Naive thymus-derived CD4-positive, alpha-beta T cell (primary cell): ENCODE measurements at regions not wholly inside any gene's neighbourhood (a gene's known extent, or its start where the extent isn't known, plus 50 kb on each side); places are given as distances from the start of the nearest gene placed in this dataset.
"Not testable (repeated sequence)": the region's sequence is repeated elsewhere in the genome, so short reads cannot be mapped to it uniquely, and the experiment has no call there.

Experiments used
- ATAC-seq: fragments of 150-1000 bp; cut with Tn5 transposase; 2 replicates; pipeline ENCODE4 v1.10.0; 2021; ENCODE audit warnings: mild to moderate bottlenecking, moderate library complexity
- CTCF ChIA-PET: fragments of 350-600 bp; sonication (Branson Sonifier 250); formaldehyde crosslinking; loops from one replicate; lab custom pipeline; 2021; ENCODE audit warnings: antibody characterized with exemption; lab: Charles Lee
- POLR2A ChIA-PET: fragments of 350-600 bp; sonication (Branson Sonifier 250); formaldehyde crosslinking; loops from one replicate; lab custom pipeline; 2021; ENCODE audit warnings: antibody characterized with exemption, inconsistent platforms; lab: Charles Lee
- DNase-seq, 9 donors: peaks; one replicate each; pipeline versions ENCODE4 v3.0.0 to v3.0.0-alpha.2; 2020 to 2022; ENCODE audit warnings: mixed read lengths in 1 of 9
- H3K27ac ChIP-seq: one replicate; pipeline ENCODE4 v1.7.0; 2013; ENCODE audit warnings: mild to moderate bottlenecking, low read depth, low read length, moderate library complexity
- H3K27me3 ChIP-seq, 2 donors: one replicate each; pipeline ENCODE4 v1.7.0; 2013; ENCODE audit warnings: low read length in 2 of 2, mild to moderate bottlenecking in 2 of 2, moderate library complexity in 2 of 2; ENCODE audit not compliant: control insufficient read depth in 2 of 2, insufficient read depth in 2 of 2
- H3K36me3 ChIP-seq, 3 experiments: 1 replicate in 2 of 3; 2 replicates in 1 of 3; pipeline ENCODE4 v1.7.0; 2013; ENCODE audit warnings: low read length in 3 of 3, mild to moderate bottlenecking in 3 of 3, moderate library complexity in 1 of 3; ENCODE audit not compliant: insufficient read depth in 3 of 3, control insufficient read depth in 2 of 3
- H3K4me1 ChIP-seq, 2 donors: one replicate each; pipeline ENCODE4 v1.7.0; 2013; ENCODE audit warnings: low read length in 2 of 2, mild to moderate bottlenecking in 2 of 2, moderate library complexity in 1 of 2; ENCODE audit not compliant: control insufficient read depth in 2 of 2, insufficient read depth in 2 of 2
- H3K4me3 ChIP-seq: 2 replicates; pipeline ENCODE4 v1.7.0; 2013; ENCODE audit warnings: mild to moderate bottlenecking, low read length
- H3K9me3 ChIP-seq, 3 experiments: 1 replicate in 2 of 3; 2 replicates in 1 of 3; pipeline ENCODE4 v1.7.0; 2013; ENCODE audit warnings: low read length in 3 of 3; ENCODE audit not compliant: control insufficient read depth in 2 of 3
- H3K27ac Mint-ChIP-seq, 9 donors: one replicate each; pipeline ENCODE4 v1.8.0; 2020 to 2022; ENCODE audit warnings: mixed read lengths in 9 of 9, mild to moderate bottlenecking in 8 of 9, moderate library complexity in 5 of 9, inconsistent platforms in 2 of 9
- H3K27me3 Mint-ChIP-seq, 5 donors: one replicate each; pipeline ENCODE4 v1.8.0; 2021 to 2022; ENCODE audit warnings: mixed read lengths in 5 of 5, mild to moderate bottlenecking in 1 of 5
- H3K36me3 Mint-ChIP-seq, 5 donors: one replicate each; pipeline ENCODE4 v1.8.0; 2020 to 2022; ENCODE audit warnings: mixed read lengths in 5 of 5, mild to moderate bottlenecking in 3 of 5, inconsistent platforms in 1 of 5
- H3K4me1 Mint-ChIP-seq, 7 donors: one replicate each; pipeline ENCODE4 v1.8.0; 2020 to 2022; ENCODE audit warnings: mixed read lengths in 7 of 7, mild to moderate bottlenecking in 3 of 7, inconsistent platforms in 1 of 7
- H3K4me3 Mint-ChIP-seq, 10 donors: one replicate each; pipeline ENCODE4 v1.8.0; 2020 to 2022; ENCODE audit warnings: mild to moderate bottlenecking in 10 of 10, mixed read lengths in 10 of 10, moderate library complexity in 6 of 10, inconsistent platforms in 2 of 10
- H3K9me3 Mint-ChIP-seq, 11 donors: one replicate each; pipeline ENCODE4 v1.8.0; 2020 to 2022; ENCODE audit warnings: mixed read lengths in 11 of 11, mild to moderate bottlenecking in 4 of 11, inconsistent platforms in 1 of 11, moderate library complexity in 1 of 11
- intact Hi-C, 2 donors: fragments of 100-400 bp; cut with micrococcal nuclease; formaldehyde crosslinking; loops; one replicate each; pipeline ENCODE4 v1.15.1; 2023

DNA sequence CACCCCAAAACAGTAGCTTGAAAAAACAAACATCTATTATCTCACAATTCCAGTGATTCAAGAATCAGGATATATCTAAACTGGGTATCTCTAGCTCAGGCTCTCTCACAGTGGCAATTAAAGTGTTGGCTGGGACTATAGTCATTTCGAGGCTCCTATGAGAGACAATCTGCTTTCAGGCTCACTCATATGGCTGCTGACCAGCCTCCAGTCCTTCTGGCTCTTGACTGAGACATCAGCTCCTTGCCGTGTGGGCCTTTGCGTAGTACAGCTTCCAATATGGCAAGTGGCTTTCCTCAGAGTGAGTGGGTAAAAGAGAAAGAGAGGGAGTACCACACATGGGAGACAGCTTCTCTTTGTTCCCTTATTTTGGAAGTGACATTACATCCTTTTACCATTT, 327.2 kb downstream of the CENPW start:
- no peaks in the 10 kb centered on the region for H3K36me3 ChIP-seq
- no peak overlapping the region for H3K4me3 ChIP-seq
- H3K27me3 ChIP-seq, result no peaks in the 10 kb centered on the region
- Mint-ChIP-seq H3K27ac (no peak overlapping the region), H3K9me3 (peaks cover 0 to 6% (median 0%) of the 10 kb centered on the region in 11 donors), H3K36me3 (no peaks in the 10 kb centered on the region), H3K27me3 (no peaks in the 10 kb centered on the region), H3K4me1 (no peaks in the 10 kb centered on the region), H3K4me3 (no peak overlapping the region)
- no peak overlapping the region for H3K27ac ChIP-seq
- ChIA-PET POLR2A (no interaction called here), CTCF (no interaction called here)
- intact Hi-C loops, result no loop called here
- DNase-seq (no peak), ATAC-seq (no peak)
- H3K4me1 ChIP-seq, result no peaks in the 10 kb centered on the region
- no peaks in the 10 kb centered on the region for H3K9me3 ChIP-seq

DNA sequence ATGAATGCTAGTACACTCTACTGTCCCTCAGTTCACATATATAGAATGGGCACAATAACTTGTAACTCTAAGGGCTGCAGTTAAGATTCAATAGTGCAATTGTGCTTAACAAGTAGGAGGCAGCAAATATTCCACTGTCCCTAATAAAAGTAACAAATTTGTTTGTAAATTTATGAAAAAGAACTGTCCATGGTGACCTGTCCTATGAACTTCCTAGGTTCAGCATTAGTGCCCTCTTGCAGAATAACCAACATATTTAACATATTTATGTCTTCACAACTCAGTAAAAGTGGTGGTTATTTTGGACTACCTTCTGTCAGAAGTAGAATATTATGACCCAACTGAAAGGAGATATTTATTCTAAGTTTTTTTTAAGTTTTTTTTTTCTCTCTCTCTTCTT, 327.8 kb downstream of the CENPW start:
- POLR2A ChIA-PET, result no interaction called here
- Histone ChIP-seq H3K4me1 (no peaks in the 10 kb centered on the region), H3K27ac (no peak overlapping the region), H3K4me3 (no peak overlapping the region), H3K27me3 (no peaks in the 10 kb centered on the region), H3K9me3 (no peaks in the 10 kb centered on the region), H3K36me3 (no peaks in the 10 kb centered on the region)
- CTCF ChIA-PET, result no interaction called here
- no peaks in the 10 kb centered on the region for H3K36me3 Mint-ChIP-seq
- peaks cover 0 to 13% (median 2%) of the 10 kb centered on the region in 11 donors for H3K9me3 Mint-ChIP-seq
- no peak overlapping the region for H3K4me3 Mint-ChIP-seq
- peaks cover 0 to under 1% (median 0%) of the 10 kb centered on the region in 7 donors for H3K4me1 Mint-ChIP-seq
- no peak for ATAC-seq
- no peak for DNase-seq
- H3K27ac Mint-ChIP-seq, result no peak overlapping the region
- no peaks in the 10 kb centered on the region for H3K27me3 Mint-ChIP-seq
- intact Hi-C loops, result no loop called here

DNA sequence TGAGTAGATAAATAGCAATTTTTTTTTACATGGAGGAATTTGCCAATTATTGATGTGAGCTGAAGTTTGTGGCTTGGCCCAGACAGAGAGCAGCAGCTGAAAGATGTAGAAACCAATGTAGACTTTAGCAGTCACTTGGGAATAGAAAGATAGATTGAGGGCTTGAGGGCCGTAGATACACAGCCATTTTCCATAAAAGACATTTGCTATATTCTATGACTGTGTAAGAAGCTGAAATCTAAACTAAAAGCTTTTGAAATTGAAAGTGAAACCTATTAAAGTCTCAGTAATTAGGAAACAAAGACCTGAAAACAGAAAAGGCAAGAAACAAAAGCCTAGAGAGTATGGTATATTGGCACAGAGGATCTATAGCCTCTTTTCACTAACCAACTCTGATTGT, 332.7 kb downstream of the CENPW start:
- no peak overlapping the region for H3K4me3 Mint-ChIP-seq
- CTCF ChIA-PET, result no interaction called here
- H3K27ac Mint-ChIP-seq, result no peak overlapping the region
- H3K27ac ChIP-seq, result no peak overlapping the region
- H3K9me3 Mint-ChIP-seq, result peaks cover 2 to 27% (median 6%) of the 10 kb centered on the region in 11 donors
- H3K4me3 ChIP-seq, result no peak overlapping the region
- ATAC-seq (no peak), DNase-seq (no peak)
- POLR2A ChIA-PET, result interaction anchor here (0.6 kb wide), 1 partner anchor 118 kb away, joined by 4 read pairs; no protein-coding TSS in a partner anchor
- intact Hi-C loops, result no loop called here
- no peaks in the 10 kb centered on the region for H3K4me1 ChIP-seq
- H3K27me3 ChIP-seq, result no peaks in the 10 kb centered on the region
- H3K4me1 Mint-ChIP-seq, result peaks cover 0 to 3% (median 0%) of the 10 kb centered on the region in 7 donors
- no peaks in the 10 kb centered on the region for H3K9me3 ChIP-seq
- peaks cover 0 to 4% (median 0%) of the 10 kb centered on the region in 5 donors for H3K36me3 Mint-ChIP-seq
- no peaks in the 10 kb centered on the region for H3K27me3 Mint-ChIP-seq
- H3K36me3 ChIP-seq, result no peaks in the 10 kb centered on the region

DNA sequence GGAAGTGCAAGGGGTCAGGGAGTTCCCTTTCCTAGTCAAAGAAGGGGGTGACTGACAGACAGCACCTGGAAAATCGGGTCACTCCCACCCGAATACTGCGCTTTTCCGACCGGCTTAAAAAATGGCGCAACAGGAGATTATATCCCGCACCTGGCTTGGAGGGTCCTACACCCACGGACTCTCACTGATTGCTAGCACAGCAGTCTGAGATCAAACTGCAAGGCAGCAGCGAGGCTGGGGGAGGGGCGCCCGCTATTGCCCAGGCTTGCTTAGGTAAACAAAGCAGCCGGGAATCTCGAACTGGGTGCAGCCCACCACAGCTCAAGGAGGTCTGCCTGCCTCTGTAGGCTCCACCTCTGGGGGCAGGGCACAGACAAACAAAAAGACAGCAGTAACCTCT, 333.8 kb downstream of the CENPW start:
- H3K27me3 ChIP-seq, H3K4me1 Mint-ChIP-seq, H3K27ac ChIP-seq, H3K4me3 Mint-ChIP-seq, intact Hi-C loops, H3K36me3 Mint-ChIP-seq, H3K9me3 ChIP-seq, CTCF ChIA-PET, DNase-seq, H3K36me3 ChIP-seq, ATAC-seq, H3K27ac Mint-ChIP-seq, POLR2A ChIA-PET, H3K4me3 ChIP-seq, H3K4me1 ChIP-seq, H3K27me3 Mint-ChIP-seq: not testable (repeated sequence)
- peaks cover 2 to 27% (median 6%) of the 10 kb centered on the region in 11 donors for H3K9me3 Mint-ChIP-seq

DNA sequence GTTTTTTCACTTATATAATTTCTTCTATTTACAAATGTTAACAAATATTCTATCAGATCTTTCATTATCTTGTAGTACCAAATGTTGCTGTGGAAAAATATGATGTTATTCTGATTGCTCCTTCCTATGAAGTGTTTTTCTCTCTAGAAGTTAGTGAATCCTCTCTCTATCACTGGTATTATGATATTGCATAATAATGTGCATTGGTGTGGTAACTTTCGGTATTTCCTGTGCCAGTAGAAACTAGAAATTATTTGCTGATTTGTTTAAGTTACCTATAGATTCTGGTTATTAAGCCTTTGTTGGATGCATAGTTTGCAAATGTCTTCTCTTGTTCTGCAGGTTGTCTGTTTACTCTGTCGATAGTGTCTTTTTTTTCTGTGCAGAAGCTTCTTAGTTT, 342.5 kb downstream of the CENPW start:
- Mint-ChIP-seq H3K27ac (no peak overlapping the region), H3K4me3 (no peak overlapping the region), H3K9me3 (peaks cover 0 to 24% (median 4%) of the 10 kb centered on the region in 11 donors), H3K4me1 (no peaks in the 10 kb centered on the region), H3K36me3 (no peaks in the 10 kb centered on the region), H3K27me3 (no peaks in the 10 kb centered on the region)
- H3K36me3 ChIP-seq, result no peaks in the 10 kb centered on the region
- no peak overlapping the region for H3K27ac ChIP-seq
- ChIA-PET CTCF (no interaction called here), POLR2A (no interaction called here)
- no peaks in the 10 kb centered on the region for H3K4me1 ChIP-seq
- H3K9me3 ChIP-seq, result no peaks in the 10 kb centered on the region
- ATAC-seq (no peak), DNase-seq (no peak)
- no peaks in the 10 kb centered on the region for H3K27me3 ChIP-seq
- no peak overlapping the region for H3K4me3 ChIP-seq
- intact Hi-C loops, result no loop called here

DNA sequence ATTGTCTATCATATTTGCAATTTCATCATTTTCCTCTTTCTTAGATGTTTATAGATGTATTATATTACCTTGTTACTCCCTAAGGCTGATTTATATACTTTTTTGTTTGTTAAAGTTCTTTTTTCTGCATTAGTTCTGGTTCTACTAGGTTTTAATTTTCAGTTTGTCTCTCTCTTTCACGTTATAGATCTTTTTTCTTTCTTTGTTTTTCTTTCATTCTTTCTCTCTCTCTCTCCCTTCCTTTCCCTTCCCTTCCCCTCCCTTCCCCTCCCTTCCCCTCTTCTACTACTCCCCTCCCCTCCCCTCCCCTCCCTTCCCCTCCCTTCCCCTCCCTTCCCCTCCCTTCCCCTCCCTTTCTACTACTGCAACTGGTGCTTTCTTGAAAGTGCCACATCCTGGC, 345.3 kb downstream of the CENPW start:
- POLR2A ChIA-PET, result no interaction called here
- no peak for ATAC-seq
- Mint-ChIP-seq H3K4me1 (no peaks in the 10 kb centered on the region), H3K4me3 (no peak overlapping the region), H3K27me3 (no peaks in the 10 kb centered on the region), H3K27ac (no peak overlapping the region), H3K9me3 (peaks cover 0 to 41% (median 4%) of the 10 kb centered on the region in 11 donors), H3K36me3 (no peaks in the 10 kb centered on the region)
- intact Hi-C loops, result no loop called here
- no peaks in the 10 kb centered on the region for H3K4me1 ChIP-seq
- H3K4me3 ChIP-seq, result no peak overlapping the region
- no peak overlapping the region for H3K27ac ChIP-seq
- no peaks in the 10 kb centered on the region for H3K27me3 ChIP-seq
- H3K36me3 ChIP-seq, result no peaks in the 10 kb centered on the region
- H3K9me3 ChIP-seq, result no peaks in the 10 kb centered on the region
- no peak for DNase-seq
- CTCF ChIA-PET, result no interaction called here

DNA sequence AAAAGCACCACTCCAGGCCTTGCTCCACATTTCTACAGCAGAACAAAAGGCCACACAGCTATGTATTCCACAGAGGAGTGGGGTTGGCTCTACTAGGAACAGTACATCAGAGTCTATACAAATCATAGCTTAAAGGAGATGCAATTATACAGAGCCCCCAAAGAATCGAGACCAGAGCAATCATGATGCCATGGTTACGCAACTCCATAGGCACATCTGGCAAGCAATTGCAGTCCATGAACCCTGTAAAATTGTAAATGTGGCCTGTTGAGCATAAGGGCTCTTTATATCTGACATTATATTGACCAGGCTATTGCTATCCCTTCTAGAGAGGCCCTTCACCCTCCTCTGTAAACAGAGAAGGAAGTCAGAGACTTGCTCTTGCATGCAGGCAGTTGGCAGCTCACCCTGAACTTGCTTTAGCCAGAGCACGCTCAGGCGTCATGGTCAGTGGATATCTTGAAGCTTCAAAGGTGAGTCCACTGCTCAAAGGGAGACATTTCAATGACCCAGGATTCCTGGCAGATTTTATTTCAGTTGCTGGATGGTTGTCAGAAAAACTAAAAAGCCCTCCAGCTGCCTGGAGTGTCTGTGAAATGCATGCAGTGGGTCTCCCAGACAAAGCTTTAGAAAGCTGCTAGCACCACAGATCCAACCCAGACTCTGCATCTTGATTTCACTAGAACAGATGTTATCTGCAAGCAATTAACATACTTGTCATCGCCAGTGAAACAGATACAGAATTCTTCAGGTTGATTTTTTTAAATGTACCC, 357.2 kb downstream of the CENPW start:
- ChIA-PET CTCF (interaction anchor here (0.6 kb wide), 1 partner anchor 10 kb away, joined by 3 read pairs; no protein-coding TSS in a partner anchor), POLR2A (no interaction called here)
- no peak overlapping the region for H3K4me3 ChIP-seq
- no peaks in the 10 kb centered on the region for H3K27me3 ChIP-seq
- Mint-ChIP-seq H3K36me3 (no peaks in the 10 kb centered on the region), H3K4me1 (no peaks in the 10 kb centered on the region), H3K9me3 (peaks cover 0 to 9% (median under 1%) of the 10 kb centered on the region in 11 donors), H3K27me3 (no peaks in the 10 kb centered on the region), H3K4me3 (no peak overlapping the region), H3K27ac (no peak overlapping the region)
- H3K4me1 ChIP-seq, result no peaks in the 10 kb centered on the region
- H3K9me3 ChIP-seq, result no peaks in the 10 kb centered on the region
- ATAC-seq, result no peak
- no peak for DNase-seq
- no peaks in the 10 kb centered on the region for H3K36me3 ChIP-seq
- intact Hi-C loops, result no loop called here
- no peak overlapping the region for H3K27ac ChIP-seq
